SK-MEL-5 (cell line): ENCODE measurements at regions not wholly inside any gene's neighbourhood (a gene's known extent, or its start where the extent isn't known, plus 50 kb on each side); places are given as distances from the start of the nearest gene placed in this dataset.

Experiments
- DNase-seq: peaks from one replicate; pipeline ENCODE4 v3.0.0-alpha.2; 2016; ENCODE audit warnings: low read depth, low spot score
- in situ Hi-C: cut with HindIII; loops from 2 replicates; pipeline ENCODE4 v1.10.0; 2016; ENCODE audit warnings: low sequenced_read_pairs, high pct_unique_total_duplicates, low pct_unique_long_range_greater_than_20kb

DNA sequence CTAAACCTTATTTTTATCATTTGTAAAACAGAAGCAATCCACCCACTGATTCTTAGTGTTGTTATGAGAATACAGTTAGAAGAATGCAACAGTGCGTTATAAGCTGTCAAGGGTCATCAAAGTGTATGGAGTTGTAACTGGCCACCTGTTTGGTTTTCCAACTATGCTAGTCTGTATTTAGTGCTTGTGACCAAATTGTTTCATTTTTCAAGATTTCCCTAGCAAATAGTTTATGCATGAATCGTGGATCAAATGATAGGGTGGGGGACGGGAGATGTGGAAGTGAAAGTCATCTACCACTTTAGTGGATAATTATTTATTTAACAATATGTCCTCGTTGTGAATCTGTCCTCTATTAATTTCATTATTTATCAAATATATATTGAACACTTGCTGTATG is 175.4 kb upstream of the HDDC2 start:
- in situ Hi-C loops = no loop called here
- DNase-seq = no peak

DNA sequence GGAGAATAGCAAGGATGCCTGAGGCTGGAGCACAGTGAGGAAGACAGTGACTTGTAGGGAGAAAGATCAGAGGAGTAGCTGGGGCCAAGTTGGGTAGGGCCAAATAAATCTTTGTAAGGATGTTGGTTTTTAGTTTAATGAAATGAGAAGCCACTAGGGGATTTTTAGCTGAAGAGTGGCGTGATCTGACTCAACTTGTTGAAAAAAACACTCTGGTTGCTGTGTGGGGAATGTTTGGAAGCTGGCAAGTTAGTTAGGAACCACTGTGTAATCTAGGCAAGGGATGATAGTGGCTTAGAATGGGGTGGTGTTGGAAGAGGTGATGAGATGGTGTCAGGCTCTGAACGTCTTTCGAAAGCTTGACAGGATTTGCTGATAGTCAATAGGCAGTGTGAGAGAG is 176.1 kb upstream of the HDDC2 start:
- DNase-seq = no peak
- in situ Hi-C loops = no loop called here

DNA sequence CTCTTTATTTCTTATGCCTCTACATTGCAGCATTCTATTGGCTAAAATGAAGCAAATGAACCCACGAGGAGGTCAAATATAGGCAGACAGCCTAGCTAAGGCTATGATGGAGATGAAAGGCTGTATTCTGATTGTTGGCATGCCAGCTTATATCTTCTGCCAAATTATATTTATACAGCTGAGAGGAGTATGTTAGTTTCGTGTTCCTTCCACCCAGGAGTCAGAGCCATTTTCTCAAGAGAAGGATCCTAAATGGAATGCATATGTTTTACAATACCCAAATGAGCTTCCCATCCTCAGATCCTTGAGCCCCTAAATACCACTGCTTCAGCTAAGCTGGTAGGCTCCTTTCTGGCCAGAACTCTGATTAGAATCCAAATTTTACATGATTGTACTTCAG is 178.4 kb upstream of the HDDC2 start:
- DNase-seq = no peak
- in situ Hi-C loops = no loop called here

DNA sequence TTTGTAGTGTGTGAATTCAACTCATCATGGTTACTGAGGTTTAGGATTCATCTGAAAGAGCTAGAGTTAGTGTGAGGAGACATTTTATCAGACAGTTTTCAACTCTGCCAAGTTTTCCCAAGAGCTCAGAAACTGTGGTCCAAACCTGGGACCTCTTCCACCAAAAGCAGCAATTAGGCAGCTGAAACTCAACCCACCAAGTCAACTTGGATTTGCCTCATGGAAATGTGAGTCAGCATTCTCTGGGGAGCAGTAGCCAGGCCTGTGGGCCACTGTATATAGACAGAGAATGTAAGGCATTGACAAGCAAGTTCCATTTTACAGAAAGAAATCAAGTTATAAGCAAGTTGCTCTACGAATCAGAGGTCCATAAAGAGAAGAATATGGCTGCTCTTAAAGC is 178.8 kb upstream of the HDDC2 start:
- in situ Hi-C loops = no loop called here

DNA sequence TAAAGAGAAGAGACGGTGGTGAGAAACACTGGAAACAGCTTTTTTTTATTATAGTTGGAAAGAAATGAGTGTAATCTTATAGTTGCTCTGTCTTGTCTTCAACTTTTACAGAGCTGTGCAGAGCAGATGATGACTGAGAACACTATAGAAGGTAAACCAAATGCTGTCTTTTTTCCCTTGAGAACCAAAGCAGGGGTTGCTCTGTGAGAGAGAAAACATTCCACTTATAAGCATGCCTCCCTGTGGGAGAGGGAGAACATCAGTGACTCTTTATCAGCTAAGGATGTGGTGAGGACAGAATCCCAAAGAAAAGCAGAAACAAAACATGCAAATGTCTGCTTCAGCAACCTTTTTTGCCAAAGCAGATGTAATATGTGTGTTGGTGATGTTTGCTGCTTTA is 179.3 kb upstream of the HDDC2 start:
- DNase-seq = no peak
- in situ Hi-C loops = no loop called here

More for the DNA sequence above, 178.8 kb upstream of the HDDC2 start:
- no peak for DNase-seq

DNA sequence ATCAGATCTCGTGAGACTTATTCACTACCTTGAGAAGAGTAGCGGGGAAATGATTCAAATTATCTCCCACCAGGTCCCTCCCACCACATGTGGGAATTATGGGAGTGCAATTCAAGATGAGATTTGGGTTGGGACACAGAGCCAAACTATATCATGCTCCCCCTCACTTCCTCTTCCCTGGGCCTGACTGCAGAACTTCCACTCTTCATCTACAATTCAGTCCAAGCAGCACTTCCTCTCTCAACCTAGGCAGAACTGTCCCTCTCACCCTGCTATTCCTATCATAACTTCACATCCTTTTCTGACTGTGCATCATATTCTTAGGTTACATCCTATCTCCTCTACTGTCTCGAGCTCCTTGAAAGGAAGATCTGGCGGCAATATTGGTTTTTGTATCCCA is 184.0 kb upstream of the HDDC2 start:
- in situ Hi-C loops = no loop called here
- DNase-seq = no peak

DNA sequence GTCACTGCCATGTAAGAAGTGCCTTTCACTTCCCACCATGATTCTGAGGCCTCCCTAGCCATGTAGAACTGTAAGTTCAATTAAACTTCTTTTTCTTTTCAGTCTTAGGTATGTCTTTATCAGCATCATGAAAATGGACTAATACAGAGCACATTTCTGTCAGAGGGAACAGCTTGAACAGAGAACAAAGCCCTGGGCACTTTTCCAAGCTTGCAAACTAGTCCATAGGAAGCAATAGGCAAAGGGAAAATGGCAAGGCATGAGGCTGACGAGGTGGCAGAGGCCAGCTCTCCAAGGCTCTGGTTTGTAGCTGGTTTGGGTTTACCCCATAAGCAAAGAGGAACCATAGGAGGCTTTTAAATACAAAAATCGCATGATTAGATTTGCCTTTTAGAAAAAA is 185.1 kb upstream of the HDDC2 start:
- in situ Hi-C loops = no loop called here
- no peak for DNase-seq

DNA sequence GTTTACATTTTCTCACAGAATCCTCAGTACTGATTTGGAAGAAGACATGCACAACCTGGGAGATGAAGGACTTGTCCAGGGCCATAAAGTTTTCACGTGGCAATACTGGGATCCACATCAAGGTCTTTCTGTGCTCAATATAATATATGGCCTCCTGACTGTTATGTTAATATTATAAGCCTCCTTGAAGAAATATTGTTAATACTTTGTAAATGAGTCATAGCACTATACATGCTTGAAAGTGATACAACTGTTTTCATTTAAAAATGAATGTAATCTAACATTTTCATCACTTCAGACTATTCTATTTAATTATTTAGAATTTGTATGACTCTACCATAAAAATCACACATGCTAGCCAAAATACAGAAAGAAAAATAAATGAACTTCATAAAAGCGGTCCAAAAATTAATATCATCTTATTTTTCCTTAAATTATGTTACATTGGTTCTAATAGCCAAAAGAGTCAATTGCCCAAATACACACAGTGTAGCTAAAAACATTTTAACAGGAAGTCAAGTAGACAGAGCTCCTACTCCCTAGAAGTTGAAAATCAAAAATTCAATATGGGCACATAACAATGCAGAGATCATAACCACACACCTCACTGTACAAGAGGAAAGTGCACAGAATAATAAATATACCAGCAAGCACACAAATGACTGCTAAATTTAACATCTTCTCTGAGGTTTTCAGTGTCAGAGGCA is 188.0 kb upstream of the HDDC2 start:
- DNase-seq = no peak
- in situ Hi-C loops = no loop called here

DNA sequence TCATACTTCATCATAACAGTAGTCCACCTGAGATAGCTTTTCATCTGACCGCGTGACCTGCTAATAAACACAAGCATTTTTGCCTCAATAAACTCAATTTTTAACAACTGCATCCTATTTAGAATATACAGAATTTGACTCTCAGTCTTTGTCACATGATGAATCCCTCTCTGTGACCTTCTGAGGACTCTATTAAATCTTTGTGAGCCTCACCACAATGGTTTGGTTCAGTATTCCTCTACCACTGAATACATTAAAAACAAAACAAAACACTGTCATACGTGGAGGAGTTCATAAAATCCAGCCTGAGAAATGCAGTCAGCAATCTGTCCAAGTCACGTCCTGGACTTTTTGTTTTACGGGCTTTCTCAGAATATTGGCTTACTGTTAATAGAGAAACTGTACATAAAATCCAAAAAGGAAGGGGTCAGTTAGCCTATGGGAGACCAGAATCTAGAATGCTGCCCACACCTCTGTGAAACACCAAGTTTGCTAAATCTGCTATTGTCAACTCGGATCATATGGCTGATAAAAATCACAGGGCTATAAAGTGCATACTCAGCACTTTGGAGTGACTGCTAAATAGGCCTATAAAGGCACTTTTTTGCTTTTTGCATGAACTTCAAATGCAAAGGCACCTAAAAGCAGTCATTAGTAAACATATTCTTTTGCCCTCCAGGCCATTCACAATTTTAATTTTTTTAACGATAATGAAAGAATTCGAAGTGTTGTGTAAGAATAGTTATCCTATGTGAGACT is 190.3 kb upstream of the HDDC2 start:
- DNase-seq = peak; percentile 85
- in situ Hi-C loops = no loop called here

DNA sequence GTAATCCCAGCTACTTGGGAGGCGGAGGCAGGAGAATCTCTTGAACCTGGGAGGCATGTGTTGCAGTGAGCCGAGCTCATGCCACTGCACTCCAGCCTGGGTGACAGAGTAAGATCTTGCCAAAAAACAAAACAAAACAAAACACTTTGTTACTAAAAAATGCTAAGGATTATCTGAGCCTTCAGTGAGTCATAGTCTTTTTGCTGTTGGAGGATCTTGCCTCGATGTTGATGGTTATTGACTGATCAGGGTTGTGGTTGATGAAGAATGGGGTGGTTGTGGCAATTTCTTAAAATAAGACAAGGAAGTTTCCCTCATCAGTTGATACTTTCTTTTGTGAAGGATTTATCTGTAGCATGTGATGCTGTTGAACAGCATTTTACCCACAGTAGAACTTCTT is 196.8 kb upstream of the HDDC2 start:
- in situ Hi-C loops = no loop called here

DNA sequence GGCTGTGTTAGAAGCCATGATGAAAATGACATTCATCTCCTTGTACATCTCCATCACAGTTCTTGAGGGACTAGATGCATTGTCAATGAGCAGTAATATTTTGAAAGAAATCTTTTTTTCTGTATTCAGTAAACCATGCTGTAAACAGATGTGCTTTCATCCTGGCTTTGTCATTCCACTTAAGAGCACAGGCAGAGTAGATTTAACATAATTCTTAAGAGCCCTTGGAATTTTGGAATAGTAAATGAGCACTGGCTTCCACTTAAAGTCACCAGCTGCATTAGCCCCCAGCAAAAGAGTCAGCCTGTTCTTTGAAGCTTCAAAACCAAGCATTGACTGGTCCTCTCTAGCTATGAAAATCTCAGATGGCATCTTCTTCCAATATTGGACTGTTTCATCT is 197.8 kb upstream of the HDDC2 start:
- no peak for DNase-seq
- in situ Hi-C loops = no loop called here

More for the DNA sequence above, 196.8 kb upstream of the HDDC2 start:
- DNase-seq = no peak

DNA sequence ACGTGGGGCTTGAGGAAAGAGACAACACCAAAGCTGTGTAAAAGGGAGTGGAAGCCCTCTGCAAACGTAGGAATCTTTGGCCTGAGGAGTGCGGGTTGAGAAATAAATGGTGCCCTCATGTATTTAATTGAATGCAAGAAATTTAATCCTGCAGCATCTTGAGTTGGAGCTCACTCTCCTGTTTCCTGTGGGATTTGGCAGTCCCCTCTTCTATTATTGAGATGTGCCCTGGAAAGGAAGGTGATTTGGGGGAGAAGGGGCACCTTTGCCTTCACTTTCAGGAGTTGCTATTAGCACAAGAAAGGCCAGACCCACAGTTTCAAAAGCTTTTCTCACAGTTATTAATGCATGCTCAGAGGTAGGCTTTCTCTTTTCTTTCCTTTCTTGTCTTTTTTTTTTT is 201.4 kb upstream of the HDDC2 start:
- no peak for DNase-seq
- in situ Hi-C loops = no loop called here

DNA sequence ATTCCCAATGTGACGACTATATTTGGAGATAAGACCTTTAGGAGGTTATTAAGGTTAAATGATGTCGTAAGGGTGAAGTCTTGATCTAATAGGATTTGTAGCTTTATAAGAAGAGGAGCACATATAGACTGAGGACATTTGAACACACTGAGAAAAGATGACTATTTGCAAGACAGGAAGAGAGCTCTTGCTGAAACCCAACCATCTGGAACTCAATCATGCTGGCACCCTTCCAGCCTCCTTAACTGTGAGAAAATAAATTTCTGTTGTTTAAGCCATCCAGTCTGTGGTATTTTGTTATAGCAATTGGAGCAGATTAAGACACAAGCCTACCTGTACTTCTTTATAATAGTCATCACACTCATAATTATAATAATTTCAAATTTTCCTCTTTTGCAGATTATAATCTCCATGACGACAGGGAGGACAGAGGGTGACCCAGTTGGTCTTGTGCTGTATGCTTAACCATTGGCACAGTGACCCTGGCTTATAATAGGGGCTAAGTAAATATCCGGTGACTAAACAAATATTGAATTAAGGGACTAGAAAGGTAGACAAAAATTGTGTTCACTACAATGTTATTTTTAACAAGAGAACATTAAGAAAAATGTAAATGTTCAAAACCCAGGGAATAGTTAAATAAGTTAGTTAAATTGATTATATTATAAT is 206.4 kb upstream of the HDDC2 start:
- in situ Hi-C loops = no loop called here

DNA sequence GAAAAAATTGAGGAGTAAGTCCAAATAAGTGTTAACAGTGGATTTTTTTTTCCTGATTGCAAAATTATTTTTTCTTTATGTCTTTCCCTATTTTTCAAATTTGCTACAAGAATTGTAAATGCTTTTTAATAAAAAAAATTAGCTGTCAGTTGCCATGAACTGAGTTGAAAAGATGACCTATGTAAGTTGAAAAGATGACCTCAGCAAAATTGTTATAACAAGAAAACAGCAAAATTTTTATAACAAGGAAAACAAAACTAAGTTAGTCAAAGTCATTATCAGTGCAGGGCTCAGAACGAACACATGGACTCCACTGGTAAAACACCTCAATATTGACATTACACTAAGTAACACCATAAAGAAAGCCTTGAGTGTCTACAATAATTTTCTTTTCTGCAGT is 207.0 kb upstream of the HDDC2 start:
- in situ Hi-C loops = no loop called here
- no peak for DNase-seq

More for the DNA sequence above, 206.4 kb upstream of the HDDC2 start:
- no peak for DNase-seq

DNA sequence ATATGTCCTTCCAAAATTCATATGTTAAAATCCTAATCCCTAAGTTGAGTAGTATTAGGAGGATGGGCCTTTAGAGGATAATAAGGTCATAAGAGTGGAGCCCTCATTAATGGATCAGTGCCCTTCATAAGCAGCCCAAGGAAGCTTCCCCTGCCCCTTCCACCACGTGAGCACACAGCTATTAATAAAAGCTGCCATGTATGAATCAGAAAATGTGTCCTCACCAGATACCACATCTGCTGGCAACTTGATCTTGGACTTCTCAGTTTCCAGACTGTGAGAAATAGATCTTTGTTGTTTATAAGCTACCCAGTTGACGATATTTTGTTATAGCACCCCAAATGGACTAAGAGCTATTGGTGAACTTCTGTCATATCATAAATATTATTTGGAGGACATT is 207.7 kb upstream of the HDDC2 start:
- in situ Hi-C loops = no loop called here
- DNase-seq = no peak

DNA sequence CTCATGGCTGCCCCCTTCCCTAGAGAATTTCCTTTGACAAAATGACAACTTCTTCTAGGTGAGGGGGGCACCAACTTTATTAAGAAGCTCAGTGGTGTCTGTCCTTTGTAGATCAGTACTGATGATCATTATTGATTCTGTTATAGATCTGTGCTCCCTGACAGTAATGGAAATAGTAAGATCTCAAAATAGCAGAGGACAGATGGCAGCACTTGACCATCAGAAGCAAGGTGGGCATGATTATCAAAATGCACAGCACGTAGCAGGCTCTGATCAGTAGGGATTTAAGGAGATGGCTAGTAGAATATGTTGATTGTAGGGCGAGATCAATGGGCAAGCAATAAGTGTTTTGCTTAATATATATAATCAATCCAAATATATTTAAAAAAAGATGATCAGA is 208.6 kb upstream of the HDDC2 start:
- no peak for DNase-seq
- in situ Hi-C loops = no loop called here

DNA sequence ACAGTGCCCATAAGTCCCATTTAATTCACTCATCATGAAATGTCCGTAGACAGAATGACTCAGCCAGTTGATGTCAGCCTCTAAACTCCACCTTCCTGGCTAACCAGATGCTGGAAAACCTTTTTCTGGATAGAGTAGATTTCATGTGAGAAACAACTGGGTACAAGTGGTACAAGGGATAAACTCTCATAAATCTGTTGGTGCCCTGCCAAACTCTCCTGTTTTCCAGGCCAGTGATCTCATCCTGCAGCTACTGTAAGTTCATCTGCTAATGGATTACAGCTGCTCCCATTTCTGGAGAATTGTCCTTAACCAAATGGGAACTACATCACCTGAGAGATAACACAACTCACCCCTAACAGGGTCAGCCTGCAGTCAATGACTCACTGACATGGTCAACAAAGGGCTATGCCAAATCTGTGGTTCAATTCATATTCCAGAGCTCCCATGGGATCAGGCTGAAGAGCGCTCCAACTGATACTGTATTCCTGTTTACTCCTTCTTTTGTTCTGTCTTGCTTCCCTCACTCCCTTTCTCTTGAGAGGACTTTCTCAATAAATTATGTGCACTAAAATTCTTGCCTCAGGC is 210.1 kb upstream of the HDDC2 start:
- peak; percentile 95 for DNase-seq
- in situ Hi-C loops = no loop called here

DNA sequence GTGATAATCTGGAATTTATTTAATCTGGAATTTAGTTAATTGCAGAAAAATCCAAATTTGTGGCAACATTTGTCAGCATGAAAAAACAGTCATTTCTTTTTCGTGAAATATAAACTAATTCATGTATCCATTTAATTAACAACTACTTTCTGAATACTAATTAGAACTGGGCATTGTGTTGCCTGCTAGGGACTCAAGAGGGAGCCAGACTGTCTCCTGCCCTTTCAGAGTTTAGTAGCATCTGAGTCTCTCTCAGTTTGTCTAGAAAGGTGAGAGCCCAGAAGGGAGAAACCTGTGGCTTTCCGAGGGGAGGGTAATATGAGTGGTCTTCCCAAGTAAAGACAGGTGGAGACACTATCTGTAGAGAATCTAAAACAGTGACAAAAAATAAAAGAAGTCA is 210.9 kb upstream of the HDDC2 start:
- DNase-seq = peak; percentile 64
- in situ Hi-C loops = no loop called here
